HCT116 (cell line): ENCODE measurements at regions not wholly inside any gene's neighbourhood (a gene's known extent, or its start where the extent isn't known, plus 50 kb on each side); places are given as distances from the start of the nearest gene placed in this dataset.

Source experiments
- ATAC-seq: fragments of 200-7000 bp; cut with Tn5 transposase; 2 replicates; pipeline ENCODE4 v1.9.1; 2020; ENCODE audit warnings: mild to moderate bottlenecking, moderate library complexity
- BruUV-seq: library from RNA; stranded (reverse); fragments of 400-500 nt; replicated peaks from 2 replicates; lab custom pipeline; 2021; lab: Mats Ljungman, UMichigan
- CTCF ChIA-PET: fragments of 300-600 bp; sonication (Branson Sonifier 250); formaldehyde crosslinking; loops from one replicate; lab custom pipeline; 2021; ENCODE audit warnings: antibody characterized with exemption; lab: Charles Lee
- POLR2A ChIA-PET: fragments of 300-600, 350-600 bp; sonication (Branson Sonifier 250); formaldehyde crosslinking; loops from one replicate; lab custom pipeline; 2021; ENCODE audit warnings: antibody characterized with exemption; lab: Charles Lee
- RAD21 ChIA-PET, 2 experiments: fragments of 300-600 bp; sonication (Branson Sonifier 250); formaldehyde crosslinking; loops; one replicate each; lab custom pipeline; 2023; ENCODE audit warnings: low total read pairs in 2 of 2; ENCODE audit not compliant: uncharacterized antibody in 2 of 2, unreplicated experiment in 2 of 2, low non-redundant PET in 1 of 2; lab: Charles Lee
- DNase-seq: peaks from one replicate; pipeline ENCODE4 v3.0.0-alpha.2; 2010; ENCODE audit warnings: low read depth, low spot score
- H2AFZ ChIP-seq: fragments of 200-600 bp; shearing (Covaris generic), sonication (generic); 2 replicates; pipeline ENCODE4 v1.6.1; 2017; ENCODE audit warnings: low read depth, mixed run types, mixed read lengths, antibody characterized with exemption, low read length; ENCODE audit not compliant: poor library complexity, severe bottlenecking
- H3K27ac ChIP-seq: 2 replicates; pipeline ENCODE4 v1.5.1; 2012; ENCODE audit warnings: low read depth, low read length
- H3K27me3 ChIP-seq: fragments of 200-600 bp; sonication (generic); 2 replicates; pipeline ENCODE4 v1.6.1; 2016; ENCODE audit warnings: mixed run types, low read length, mixed read lengths; ENCODE audit not compliant: insufficient read depth
- H3K36me3 ChIP-seq, 2 experiments: fragments of 200-500 bp in 1 of 2; fragments of 200-600 bp in 1 of 2; sonication (Bioruptor generic) in 1 of 2; sonication (generic) in 1 of 2; 2 replicates each; pipeline versions ENCODE4 v1.5.1 to v1.6.1; 2014 to 2016; ENCODE audit warnings: low read length in 2 of 2, inconsistent platforms in 1 of 2, mixed read lengths in 1 of 2, mixed run types in 1 of 2; ENCODE audit not compliant: insufficient read depth in 2 of 2, control insufficient read depth in 1 of 2
- H3K4me1 ChIP-seq, 2 experiments: fragments of 200-600 bp in 1 of 2; sonication (generic) in 1 of 2; 2 replicates each; pipeline versions ENCODE4 v1.5.1 to v1.6.1; 2012 to 2017; ENCODE audit warnings: low read length in 2 of 2, inconsistent platforms in 1 of 2, mild to moderate bottlenecking in 1 of 2, mixed read lengths in 1 of 2, mixed run types in 1 of 2, moderate library complexity in 1 of 2; ENCODE audit not compliant: insufficient read depth in 2 of 2, control insufficient read depth in 1 of 2
- H3K4me2 ChIP-seq: fragments of 200-600 bp; sonication (generic); 2 replicates; pipeline ENCODE4 v1.6.1; 2017; ENCODE audit warnings: mixed run types, low read length, mixed read lengths
- H3K4me3 ChIP-seq, 2 experiments: fragments of 200-600 bp in 1 of 2; sonication (generic) in 1 of 2; replicated peaks in 1 of 2; 2 replicates each; pipeline ENCODE4 v1.5.1; 2011 to 2016; ENCODE audit warnings: low read length in 2 of 2, control low read depth in 1 of 2, low read depth in 1 of 2, mild to moderate bottlenecking in 1 of 2, mixed read lengths in 1 of 2, mixed run types in 1 of 2
- H3K79me2 ChIP-seq: fragments of 200-600 bp; sonication (generic); 2 replicates; pipeline ENCODE4 v1.6.1; 2017; ENCODE audit warnings: mild to moderate bottlenecking, mixed run types, low read length, moderate library complexity, mixed read lengths; ENCODE audit not compliant: insufficient read depth
- H3K9ac ChIP-seq: fragments of 200-600 bp; sonication (generic); 2 replicates; pipeline ENCODE4 v1.6.1; 2016; ENCODE audit warnings: low read length, mixed read lengths
- H3K9me2 ChIP-seq: fragments of 200-600 bp; sonication (generic), shearing (Covaris generic); 2 replicates; pipeline ENCODE4 v1.6.1; 2017; ENCODE audit warnings: mixed run types, mild to moderate bottlenecking, moderate library complexity; ENCODE audit not compliant: insufficient read depth
- H3K9me3 ChIP-seq, 2 experiments: fragments of 200-500 bp in 1 of 2; fragments of 200-600 bp in 1 of 2; sonication (Bioruptor generic) in 1 of 2; sonication (generic) in 1 of 2; 2 replicates each; pipeline ENCODE4 v1.6.1; 2014 to 2017; ENCODE audit warnings: low read length in 2 of 2, mixed read lengths in 2 of 2, inconsistent platforms in 1 of 2, low read depth in 1 of 2, mild to moderate bottlenecking in 1 of 2, mixed run types in 1 of 2, moderate library complexity in 1 of 2; ENCODE audit not compliant: control insufficient read depth in 1 of 2, insufficient read depth in 1 of 2
- H4K20me1 ChIP-seq: fragments of 200-600 bp; sonication (generic), shearing (Covaris generic); 2 replicates; pipeline ENCODE4 v1.6.1; 2017; ENCODE audit warnings: mixed run types, mild to moderate bottlenecking, moderate library complexity; ENCODE audit not compliant: insufficient read depth
- CBX3 ChIP-seq: IDR thresholded peaks from 2 replicates; pipeline ENCODE4 v1.6.1; 2012; ENCODE audit warnings: low read depth
- CEBPB ChIP-seq: IDR thresholded peaks from 2 replicates; pipeline ENCODE4 v1.6.1; 2012; ENCODE audit warnings: low read depth
- EZH2 ChIP-seq: fragments of 200-600 bp; sonication (generic); IDR thresholded peaks from 2 replicates; pipeline ENCODE4 v1.6.1; 2017; ENCODE audit warnings: antibody characterized with exemption, mixed run types
- EZH2phosphoT487 ChIP-seq: fragments of 200-600 bp; IDR thresholded peaks from 2 replicates; pipeline ENCODE4 v1.6.1; 2018; ENCODE audit warnings: antibody characterized with exemption, borderline replicate concordance
- JUND ChIP-seq: IDR thresholded peaks from 2 replicates; pipeline ENCODE4 v1.6.1; 2012
- POLR2A ChIP-seq: IDR thresholded peaks from 2 replicates; pipeline ENCODE4 v1.7.0; 2011; ENCODE audit warnings: borderline replicate concordance; ENCODE audit not compliant: insufficient read depth, insufficient read length; ENCODE audit errors: extremely low read depth
- SIN3A ChIP-seq: IDR thresholded peaks from 2 replicates; pipeline ENCODE4 v1.6.1; 2012; ENCODE audit warnings: low read depth
- SP1 ChIP-seq: IDR thresholded peaks from 2 replicates; pipeline ENCODE4 v1.6.1; 2012; ENCODE audit warnings: low read depth
- YY1 ChIP-seq: IDR thresholded peaks from 2 replicates; pipeline ENCODE4 v1.6.1; 2011; ENCODE audit warnings: low read length, low read depth, moderate library complexity, mild to moderate bottlenecking; ENCODE audit not compliant: insufficient replicate concordance; ENCODE audit errors: extremely low read depth
- ZFX ChIP-seq: fragments of 450-650 bp; IDR thresholded peaks from 2 replicates; pipeline ENCODE4 v1.6.1; 2017
- intact Hi-C: fragments of 100-400 bp; cut with micrococcal nuclease; formaldehyde crosslinking; loops from 2 replicates; pipeline ENCODE4 v1.10.0; 2022
- TF ChIP-seq, protein P1 (sequence below): IDR thresholded peaks from 2 replicates; pipeline ENCODE4 v1.6.1; 2012; ENCODE audit warnings: low read depth
- TF ChIP-seq, protein P2 (sequence below): IDR thresholded peaks from 2 replicates; pipeline ENCODE4 v1.6.1; 2012
- TF ChIP-seq, protein P3 (sequence below): IDR thresholded peaks from 2 replicates; pipeline ENCODE4 v1.6.1; 2011; ENCODE audit warnings: mild to moderate bottlenecking, low read length, moderate library complexity; ENCODE audit not compliant: insufficient replicate concordance; ENCODE audit errors: extremely low read depth

DNA sequence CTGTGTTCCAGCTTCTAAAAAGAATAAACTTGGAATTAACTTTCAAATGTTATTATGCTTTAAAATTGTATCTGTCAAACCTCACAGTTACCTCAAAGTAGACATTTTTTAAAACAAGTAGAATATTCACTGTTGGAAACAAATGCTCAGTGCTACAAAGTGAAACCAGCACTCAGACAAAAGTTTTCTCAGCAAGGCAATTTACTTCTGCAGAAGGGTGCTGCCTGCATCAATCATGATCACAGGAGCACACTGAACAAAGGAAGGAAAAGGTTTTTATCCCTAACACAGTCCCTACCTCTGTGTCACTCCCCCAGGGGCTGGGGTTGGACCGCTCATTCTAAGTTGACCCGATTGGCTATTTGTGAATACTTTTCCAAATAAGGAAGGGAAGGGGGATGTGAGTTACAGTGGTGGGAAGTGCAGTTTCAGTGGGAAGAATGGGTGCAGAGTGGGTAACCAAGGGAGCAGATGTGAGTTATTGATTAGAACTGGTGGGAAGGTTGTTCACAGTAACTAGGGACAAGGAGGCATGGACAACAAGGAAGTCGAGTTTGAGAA is 63.0 kb upstream of the CDK20 start:
- ChIA-PET POLR2A (no interaction called here), RAD21 (no interaction called here), CTCF (no interaction called here)
- Histone ChIP-seq H3K9me2 (no peaks in the 10 kb centered on the region), H3K27me3 (no peaks in the 10 kb centered on the region), H3K9me3 (peaks cover 0 to 5% of the 10 kb centered on the region in 2 experiments; a peak in 3 of 4 replicates), H2AFZ (no peak overlapping the region), H3K4me1 (peaks cover 5 to 7% of the 10 kb centered on the region in 2 experiments; a peak in 3 of 4 replicates), H3K4me3 (no peak overlapping the region), H4K20me1 (no peaks in the 10 kb centered on the region), H3K27ac (no peak overlapping the region), H3K36me3 (no peaks in the 10 kb centered on the region), H3K79me2 (no peaks in the 10 kb centered on the region), H3K9ac (no peak overlapping the region), H3K4me2 (no peak overlapping the region)
- intact Hi-C loops = no loop called here
- ATAC-seq = no peak
- BruUV-seq = no TSS peak
- no peak for DNase-seq
- no peak for TF ChIP-seq SIN3A
- peak; percentile 64; the same call in 1 of the 2 replicates for TF ChIP-seq CBX3

DNA sequence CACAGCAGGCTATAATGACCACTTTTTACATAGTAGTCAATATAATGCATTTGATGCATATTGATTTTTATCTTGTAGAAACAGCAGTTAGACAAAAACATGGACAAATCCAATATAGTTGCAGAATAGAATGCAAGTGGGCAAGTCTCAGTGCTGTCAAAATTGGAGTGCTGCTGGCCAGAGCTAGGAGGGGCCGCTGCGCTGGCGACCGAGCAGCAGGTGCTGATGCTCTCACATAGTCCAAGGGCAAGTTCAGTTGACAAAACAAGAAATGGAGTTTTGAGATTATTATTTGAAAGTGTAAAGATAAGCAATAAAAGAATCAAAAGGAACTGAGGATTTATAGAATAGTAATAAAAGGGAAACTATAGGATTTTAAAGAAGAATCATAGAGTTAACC is 60.6 kb upstream of the CDK20 start:
- Histone ChIP-seq H3K9me3 (peaks cover 0 to 5% of the 10 kb centered on the region in 2 experiments; a peak in 3 of 4 replicates), H3K4me2 (no peak overlapping the region), H3K36me3 (no peaks in the 10 kb centered on the region), H3K9me2 (no peaks in the 10 kb centered on the region), H3K79me2 (no peaks in the 10 kb centered on the region), H3K4me3 (no peak overlapping the region), H3K27me3 (no peaks in the 10 kb centered on the region), H4K20me1 (no peaks in the 10 kb centered on the region), H3K4me1 (peaks cover 9 to 14% of the 10 kb centered on the region in 2 experiments; a peak in 3 of 4 replicates), H3K9ac (no peak overlapping the region), H3K27ac (no peak overlapping the region), H2AFZ (no peak overlapping the region)
- intact Hi-C loops = no loop called here
- ATAC-seq (no peak), DNase-seq (no peak)
- ChIA-PET RAD21 (no interaction called here), POLR2A (no interaction called here), CTCF (no interaction called here)
- BruUV-seq = no TSS peak
- TF ChIP-seq, protein P1, sequence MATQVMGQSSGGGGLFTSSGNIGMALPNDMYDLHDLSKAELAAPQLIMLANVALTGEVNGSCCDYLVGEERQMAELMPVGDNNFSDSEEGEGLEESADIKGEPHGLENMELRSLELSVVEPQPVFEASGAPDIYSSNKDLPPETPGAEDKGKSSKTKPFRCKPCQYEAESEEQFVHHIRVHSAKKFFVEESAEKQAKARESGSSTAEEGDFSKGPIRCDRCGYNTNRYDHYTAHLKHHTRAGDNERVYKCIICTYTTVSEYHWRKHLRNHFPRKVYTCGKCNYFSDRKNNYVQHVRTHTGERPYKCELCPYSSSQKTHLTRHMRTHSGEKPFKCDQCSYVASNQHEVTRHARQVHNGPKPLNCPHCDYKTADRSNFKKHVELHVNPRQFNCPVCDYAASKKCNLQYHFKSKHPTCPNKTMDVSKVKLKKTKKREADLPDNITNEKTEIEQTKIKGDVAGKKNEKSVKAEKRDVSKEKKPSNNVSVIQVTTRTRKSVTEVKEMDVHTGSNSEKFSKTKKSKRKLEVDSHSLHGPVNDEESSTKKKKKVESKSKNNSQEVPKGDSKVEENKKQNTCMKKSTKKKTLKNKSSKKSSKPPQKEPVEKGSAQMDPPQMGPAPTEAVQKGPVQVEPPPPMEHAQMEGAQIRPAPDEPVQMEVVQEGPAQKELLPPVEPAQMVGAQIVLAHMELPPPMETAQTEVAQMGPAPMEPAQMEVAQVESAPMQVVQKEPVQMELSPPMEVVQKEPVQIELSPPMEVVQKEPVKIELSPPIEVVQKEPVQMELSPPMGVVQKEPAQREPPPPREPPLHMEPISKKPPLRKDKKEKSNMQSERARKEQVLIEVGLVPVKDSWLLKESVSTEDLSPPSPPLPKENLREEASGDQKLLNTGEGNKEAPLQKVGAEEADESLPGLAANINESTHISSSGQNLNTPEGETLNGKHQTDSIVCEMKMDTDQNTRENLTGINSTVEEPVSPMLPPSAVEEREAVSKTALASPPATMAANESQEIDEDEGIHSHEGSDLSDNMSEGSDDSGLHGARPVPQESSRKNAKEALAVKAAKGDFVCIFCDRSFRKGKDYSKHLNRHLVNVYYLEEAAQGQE = no peak
- TF ChIP-seq SP1 = no peak
- TF ChIP-seq, protein P2, sequence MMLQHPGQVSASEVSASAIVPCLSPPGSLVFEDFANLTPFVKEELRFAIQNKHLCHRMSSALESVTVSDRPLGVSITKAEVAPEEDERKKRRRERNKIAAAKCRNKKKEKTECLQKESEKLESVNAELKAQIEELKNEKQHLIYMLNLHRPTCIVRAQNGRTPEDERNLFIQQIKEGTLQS = no peak
- no peak for TF ChIP-seq JUND
- TF ChIP-seq EZH2phosphoT487 = no peak
- no peak for TF ChIP-seq EZH2
- no peak for TF ChIP-seq YY1
- TF ChIP-seq ZFX = no peak
- no peak for TF ChIP-seq CEBPB
- no peak for TF ChIP-seq POLR2A
- TF ChIP-seq, protein P3, sequence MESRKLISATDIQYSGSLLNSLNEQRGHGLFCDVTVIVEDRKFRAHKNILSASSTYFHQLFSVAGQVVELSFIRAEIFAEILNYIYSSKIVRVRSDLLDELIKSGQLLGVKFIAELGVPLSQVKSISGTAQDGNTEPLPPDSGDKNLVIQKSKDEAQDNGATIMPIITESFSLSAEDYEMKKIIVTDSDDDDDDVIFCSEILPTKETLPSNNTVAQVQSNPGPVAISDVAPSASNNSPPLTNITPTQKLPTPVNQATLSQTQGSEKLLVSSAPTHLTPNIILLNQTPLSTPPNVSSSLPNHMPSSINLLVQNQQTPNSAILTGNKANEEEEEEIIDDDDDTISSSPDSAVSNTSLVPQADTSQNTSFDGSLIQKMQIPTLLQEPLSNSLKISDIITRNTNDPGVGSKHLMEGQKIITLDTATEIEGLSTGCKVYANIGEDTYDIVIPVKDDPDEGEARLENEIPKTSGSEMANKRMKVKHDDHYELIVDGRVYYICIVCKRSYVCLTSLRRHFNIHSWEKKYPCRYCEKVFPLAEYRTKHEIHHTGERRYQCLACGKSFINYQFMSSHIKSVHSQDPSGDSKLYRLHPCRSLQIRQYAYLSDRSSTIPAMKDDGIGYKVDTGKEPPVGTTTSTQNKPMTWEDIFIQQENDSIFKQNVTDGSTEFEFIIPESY = no peak
- no peak for TF ChIP-seq CBX3
